MM.1S (cell line): ENCODE measurements at regions not wholly inside any gene's neighbourhood (a gene's known extent, or its start where the extent isn't known, plus 50 kb on each side); places are given as distances from the start of the nearest gene placed in this dataset.

ENCODE experiments used
- DNase-seq: peaks from one replicate; pipeline ENCODE4 v3.0.0-alpha.2; 2015
- H2AFZ ChIP-seq: fragments of 300-600 bp; sonication (generic); 2 replicates; pipeline ENCODE4 v1.6.0; 2016; ENCODE audit warnings: antibody characterized with exemption, low read length
- H3F3A ChIP-seq: fragments of 300-600 bp; sonication (generic); 2 replicates; pipeline ENCODE4 v1.6.1; 2016; ENCODE audit warnings: mild to moderate bottlenecking, antibody characterized with exemption, low read length, moderate library complexity, mixed read lengths; ENCODE audit not compliant: insufficient read depth
- H3K27ac ChIP-seq: fragments of 300-600 bp; sonication (generic); 2 replicates; pipeline ENCODE4 v1.5.1; 2016; ENCODE audit warnings: mild to moderate bottlenecking, low read length
- H3K27me3 ChIP-seq: fragments of 300-600 bp; sonication (generic); replicated peaks from 2 replicates; pipeline ENCODE4 v1.6.0; 2016; ENCODE audit warnings: low read length; ENCODE audit not compliant: insufficient read depth
- H3K36me3 ChIP-seq: fragments of 300-600 bp; sonication (generic); replicated peaks from 2 replicates; pipeline ENCODE4 v1.6.1; 2016; ENCODE audit warnings: mild to moderate bottlenecking, low read length, mixed read lengths; ENCODE audit not compliant: insufficient read depth
- H3K4me1 ChIP-seq: fragments of 300-600 bp; sonication (generic); 2 replicates; pipeline ENCODE4 v1.6.1; 2016; ENCODE audit warnings: low read length, mixed read lengths
- H3K4me2 ChIP-seq: fragments of 300-600 bp; sonication (generic); 2 replicates; pipeline ENCODE4 v1.6.0; 2016; ENCODE audit warnings: low read depth, low read length
- H3K4me3 ChIP-seq: fragments of 300-600 bp; sonication (generic); 2 replicates; pipeline ENCODE4 v1.5.1; 2016; ENCODE audit warnings: low read length, mixed read lengths
- H3K79me2 ChIP-seq: fragments of 300-600 bp; sonication (generic); 2 replicates; pipeline ENCODE4 v1.6.1; 2016; ENCODE audit warnings: mixed run types, low read length, mixed read lengths
- H3K9ac ChIP-seq: fragments of 300-600 bp; sonication (generic); 2 replicates; pipeline ENCODE4 v1.6.1; 2016; ENCODE audit warnings: low read length, mixed read lengths
- H3K9me2 ChIP-seq: fragments of 300-600 bp; sonication (generic); replicated peaks from 2 replicates; pipeline ENCODE4 v1.6.1; 2016; ENCODE audit warnings: mild to moderate bottlenecking, low read length, mixed read lengths; ENCODE audit not compliant: insufficient read depth
- H3K9me3 ChIP-seq: fragments of 300-600 bp; sonication (generic); replicated peaks from 2 replicates; pipeline ENCODE4 v1.6.1; 2016; ENCODE audit warnings: mild to moderate bottlenecking, low read length, mixed read lengths; ENCODE audit not compliant: insufficient read depth
- H4K20me1 ChIP-seq: fragments of 300-600 bp; sonication (generic); 2 replicates; pipeline ENCODE4 v1.6.1; 2016; ENCODE audit warnings: mild to moderate bottlenecking, low read length, moderate library complexity, mixed read lengths; ENCODE audit not compliant: insufficient read depth
- EZH2 ChIP-seq: fragments of 300-600 bp; sonication (generic); optimal IDR thresholded peaks from 2 replicates; pipeline ENCODE3; 2017; ENCODE audit warnings: low read depth, mild to moderate bottlenecking, antibody characterized with exemption, low read length, mixed read lengths
- EZH2phosphoT487 ChIP-seq: fragments of 300-600 bp; sonication (generic); IDR thresholded peaks from 2 replicates; pipeline ENCODE4 v1.6.1; 2018; ENCODE audit warnings: antibody characterized with exemption, low read length
- TF ChIP-seq, protein P1 (sequence below): fragments of 300-600 bp; sonication (generic); IDR thresholded peaks from 2 replicates; pipeline ENCODE4 v1.5.1; 2016; ENCODE audit warnings: antibody characterized with exemption, low read length, mixed read lengths

DNA sequence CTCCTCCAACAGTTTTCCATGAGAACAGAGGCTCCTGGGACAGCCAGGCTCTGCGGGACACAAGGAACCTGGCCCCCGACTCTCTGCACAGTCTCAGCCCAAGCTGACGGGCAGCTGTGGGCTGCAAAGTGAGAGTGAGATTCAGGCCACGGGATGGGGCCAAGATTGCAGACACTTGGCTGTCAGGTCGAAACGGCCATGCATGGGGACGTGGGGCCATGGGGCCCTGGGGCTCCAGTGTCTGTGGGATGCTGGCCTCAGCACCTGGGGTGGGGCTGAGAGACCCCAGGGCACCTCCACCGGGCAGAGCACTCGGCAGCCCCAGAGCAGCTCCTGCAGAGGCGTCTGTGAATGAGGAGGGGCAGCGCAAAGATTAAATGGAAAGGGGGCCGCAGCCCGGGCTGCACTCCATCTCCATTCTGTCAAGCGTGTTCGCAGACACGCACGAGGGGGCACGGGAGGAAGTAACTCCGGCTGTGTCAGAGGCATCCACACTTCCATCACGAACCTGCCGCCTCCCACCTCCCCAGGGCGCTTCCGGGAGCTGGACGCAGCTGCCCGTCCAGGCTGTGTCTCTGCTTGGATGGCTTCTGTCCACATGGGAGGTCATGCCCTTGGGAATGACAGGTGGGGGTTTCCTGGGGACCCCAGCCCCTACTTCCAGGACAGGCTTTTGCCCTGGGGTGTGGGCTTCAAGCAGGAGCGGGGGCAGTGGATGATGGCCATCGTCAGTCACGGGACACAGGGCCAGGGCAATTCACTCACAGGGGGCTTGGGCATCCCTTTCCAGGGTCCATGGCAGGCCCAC is 82.8 kb upstream of the NKX1-1 start:
- no peaks in the 10 kb centered on the region for H3K79me2 ChIP-seq
- no peaks in the 10 kb centered on the region for H3K9me3 ChIP-seq
- H3K4me2 ChIP-seq = no peak overlapping the region
- H3K36me3 ChIP-seq = no peaks in the 10 kb centered on the region
- no peak overlapping the region for H3K4me3 ChIP-seq
- H3K9me2 ChIP-seq = no peaks in the 10 kb centered on the region
- no peaks in the 10 kb centered on the region for H4K20me1 ChIP-seq
- H3K9ac ChIP-seq = no peak overlapping the region
- H3K4me1 ChIP-seq = no peaks in the 10 kb centered on the region
- H3K27me3 ChIP-seq = no peaks in the 10 kb centered on the region
- H3F3A ChIP-seq = no peaks in the 10 kb centered on the region
- DNase-seq = no peak
- no peak overlapping the region for H3K27ac ChIP-seq
- no peak overlapping the region for H2AFZ ChIP-seq
- TF ChIP-seq, protein P1, sequence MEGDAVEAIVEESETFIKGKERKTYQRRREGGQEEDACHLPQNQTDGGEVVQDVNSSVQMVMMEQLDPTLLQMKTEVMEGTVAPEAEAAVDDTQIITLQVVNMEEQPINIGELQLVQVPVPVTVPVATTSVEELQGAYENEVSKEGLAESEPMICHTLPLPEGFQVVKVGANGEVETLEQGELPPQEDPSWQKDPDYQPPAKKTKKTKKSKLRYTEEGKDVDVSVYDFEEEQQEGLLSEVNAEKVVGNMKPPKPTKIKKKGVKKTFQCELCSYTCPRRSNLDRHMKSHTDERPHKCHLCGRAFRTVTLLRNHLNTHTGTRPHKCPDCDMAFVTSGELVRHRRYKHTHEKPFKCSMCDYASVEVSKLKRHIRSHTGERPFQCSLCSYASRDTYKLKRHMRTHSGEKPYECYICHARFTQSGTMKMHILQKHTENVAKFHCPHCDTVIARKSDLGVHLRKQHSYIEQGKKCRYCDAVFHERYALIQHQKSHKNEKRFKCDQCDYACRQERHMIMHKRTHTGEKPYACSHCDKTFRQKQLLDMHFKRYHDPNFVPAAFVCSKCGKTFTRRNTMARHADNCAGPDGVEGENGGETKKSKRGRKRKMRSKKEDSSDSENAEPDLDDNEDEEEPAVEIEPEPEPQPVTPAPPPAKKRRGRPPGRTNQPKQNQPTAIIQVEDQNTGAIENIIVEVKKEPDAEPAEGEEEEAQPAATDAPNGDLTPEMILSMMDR = no peak
- no peak for TF ChIP-seq EZH2phosphoT487
- no peak for TF ChIP-seq EZH2

- no peak for TF ChIP-seq EZH2
Measured at GRCh38 chr4:1488357-1488756, 82.1 kb upstream of the NKX1-1 start.

DNA sequence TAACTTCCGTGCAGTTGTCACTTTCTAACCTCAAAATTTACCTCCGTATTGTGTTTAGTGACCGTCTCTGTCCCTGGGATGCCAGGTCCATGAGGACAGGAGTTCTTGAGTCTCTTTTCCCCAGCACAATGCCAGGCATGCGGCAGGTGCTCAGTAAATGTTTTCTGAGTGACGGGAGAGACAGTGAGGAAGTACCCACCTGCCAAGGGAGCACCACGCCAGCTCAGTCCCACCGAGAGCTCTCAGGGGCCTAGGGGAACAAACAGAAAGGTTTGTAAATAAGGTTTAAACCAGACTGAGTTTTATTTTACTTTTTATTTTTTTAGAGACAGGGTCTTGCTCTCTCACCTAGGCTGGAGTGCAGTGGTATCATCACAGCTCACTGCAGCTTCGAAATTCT is 81.5 kb upstream of the NKX1-1 start:
- no peaks in the 10 kb centered on the region for H3K9me2 ChIP-seq
- TF ChIP-seq, protein P1 = no peak
- no peak for TF ChIP-seq EZH2phosphoT487
- no peak for TF ChIP-seq EZH2
- DNase-seq = no peak
- H3K79me2 ChIP-seq = no peaks in the 10 kb centered on the region
- H3K9ac ChIP-seq = no peak overlapping the region
- no peaks in the 10 kb centered on the region for H3K27me3 ChIP-seq
- H3K4me3 ChIP-seq = no peak overlapping the region
- H4K20me1 ChIP-seq = no peaks in the 10 kb centered on the region
- H3K36me3 ChIP-seq = no peaks in the 10 kb centered on the region
- no peaks in the 10 kb centered on the region for H3K4me1 ChIP-seq
- H2AFZ ChIP-seq = no peak overlapping the region
- H3F3A ChIP-seq = no peaks in the 10 kb centered on the region
- H3K27ac ChIP-seq = no peak overlapping the region
- H3K9me3 ChIP-seq = no peaks in the 10 kb centered on the region
- H3K4me2 ChIP-seq = no peak overlapping the region

More at GRCh38 chr4:1488357-1488756, 82.1 kb upstream of the NKX1-1 start:
- no peaks in the 10 kb centered on the region for H4K20me1 ChIP-seq
- no peak overlapping the region for H3K9ac ChIP-seq
- no peaks in the 10 kb centered on the region for H3K9me2 ChIP-seq
- H2AFZ ChIP-seq = no peak overlapping the region
- H3K27ac ChIP-seq = no peak overlapping the region
- H3K36me3 ChIP-seq = no peaks in the 10 kb centered on the region
- DNase-seq = no peak
- H3K79me2 ChIP-seq = no peaks in the 10 kb centered on the region
- H3K4me3 ChIP-seq = no peak overlapping the region
- no peaks in the 10 kb centered on the region for H3K27me3 ChIP-seq
- H3K9me3 ChIP-seq = no peaks in the 10 kb centered on the region
- no peak overlapping the region for H3K4me2 ChIP-seq
- no peaks in the 10 kb centered on the region for H3F3A ChIP-seq
- no peaks in the 10 kb centered on the region for H3K4me1 ChIP-seq

GRCh38 chr4:1487106-1487505 is 80.9 kb upstream of the NKX1-1 start:
- H3K4me1 ChIP-seq = no peaks in the 10 kb centered on the region
- H2AFZ ChIP-seq = no peak overlapping the region
- TF ChIP-seq, protein P1 = no peak
- no peak for TF ChIP-seq EZH2phosphoT487
- TF ChIP-seq EZH2 = no peak
- no peak overlapping the region for H3K4me3 ChIP-seq
- H4K20me1 ChIP-seq = no peaks in the 10 kb centered on the region
- no peaks in the 10 kb centered on the region for H3K36me3 ChIP-seq
- H3K27me3 ChIP-seq = no peaks in the 10 kb centered on the region
- H3K79me2 ChIP-seq = no peaks in the 10 kb centered on the region
- H3K4me2 ChIP-seq = no peak overlapping the region
- no peaks in the 10 kb centered on the region for H3K9me2 ChIP-seq
- H3K27ac ChIP-seq = no peak overlapping the region
- no peaks in the 10 kb centered on the region for H3F3A ChIP-seq
- DNase-seq = no peak
- no peaks in the 10 kb centered on the region for H3K9me3 ChIP-seq
- no peak overlapping the region for H3K9ac ChIP-seq
